Endothelial cell of umbilical vein (primary cell): ENCODE measurements at regions not wholly inside any gene's neighbourhood (a gene's known extent, or its start where the extent isn't known, plus 50 kb on each side); places are given as distances from the start of the nearest gene placed in this dataset.

Experiments used
- EZH2 ChIP-seq: IDR thresholded peaks from 2 replicates; pipeline ENCODE4 v1.6.1; 2012; ENCODE audit warnings: borderline replicate concordance, low read depth, mild to moderate bottlenecking, moderate library complexity, low read length, inconsistent platforms; ENCODE audit not compliant: severe bottlenecking
- FOS ChIP-seq: IDR thresholded peaks from 2 replicates; pipeline ENCODE4 v1.6.1; 2011; ENCODE audit warnings: mild to moderate bottlenecking, low read length, moderate library complexity, borderline replicate concordance; ENCODE audit not compliant: insufficient read depth
- GATA2 ChIP-seq: IDR thresholded peaks from 2 replicates; pipeline ENCODE4 v1.7.0; 2011; ENCODE audit warnings: low read depth, mild to moderate bottlenecking, moderate library complexity, mixed read lengths, low read length; ENCODE audit not compliant: insufficient read length, insufficient read depth
- JUN ChIP-seq: IDR thresholded peaks from 2 replicates; pipeline ENCODE4 v1.6.1; 2011; ENCODE audit warnings: borderline replicate concordance, low read depth; ENCODE audit not compliant: insufficient read length, insufficient read depth
- MYC ChIP-seq: IDR thresholded peaks from one replicate; pipeline ENCODE4 v1.6.1; 2011; ENCODE audit warnings: mild to moderate bottlenecking, low read depth, low read length
- POLR2A ChIP-seq: IDR thresholded peaks from 2 replicates; pipeline ENCODE4 v1.6.1; 2012; ENCODE audit warnings: low read depth, mild to moderate bottlenecking, control low read depth, low read length
- POLR2AphosphoS5 ChIP-seq: IDR thresholded peaks from 2 replicates; pipeline ENCODE4 v1.6.1; 2012; ENCODE audit warnings: low read depth, mild to moderate bottlenecking, control low read depth, low read length, moderate library complexity; ENCODE audit not compliant: insufficient read depth
- TF ChIP-seq, protein P1 (sequence below), 2 donors: IDR thresholded peaks; 1 replicate in 1 of 2; 2 replicates in 1 of 2; pipeline ENCODE4 v1.5.1; 2011; ENCODE audit warnings: low read length in 2 of 2, mild to moderate bottlenecking in 2 of 2, moderate library complexity in 2 of 2, control low read depth in 1 of 2, inconsistent platforms in 1 of 2, low read depth in 1 of 2; ENCODE audit not compliant: insufficient read depth in 1 of 2; ENCODE audit errors: extremely low read depth in 1 of 2
- TF ChIP-seq, protein P2 (sequence below): IDR thresholded peaks from 2 replicates; pipeline ENCODE4 v1.6.1; 2011; ENCODE audit not compliant: insufficient read depth, insufficient read length

DNA sequence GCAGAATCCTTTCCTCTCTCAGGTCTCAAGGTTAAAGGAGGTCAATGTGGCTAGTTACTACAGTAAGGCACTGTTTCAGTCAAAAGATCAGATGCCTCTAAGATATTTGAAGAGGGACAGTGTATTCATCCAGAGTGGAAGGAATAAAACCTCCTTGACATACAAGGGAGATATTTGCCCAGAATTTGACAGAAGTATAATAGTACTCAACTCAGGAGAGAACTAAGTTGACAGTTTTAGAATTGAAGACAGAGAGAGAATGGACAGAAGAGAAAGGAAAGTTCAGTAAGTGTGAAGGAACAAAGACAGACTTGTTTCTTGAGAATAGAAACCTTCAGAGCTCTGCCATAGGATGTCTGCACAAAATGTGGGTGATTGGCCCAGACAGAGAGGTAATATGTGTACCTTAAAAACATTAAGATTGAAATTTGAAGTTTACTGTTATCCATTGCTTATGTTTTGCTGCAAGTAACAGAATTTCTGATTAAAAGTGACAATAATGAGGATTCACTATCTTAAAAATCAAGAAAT is 507.1 kb downstream of the IGSF11 start:
- TF ChIP-seq, protein P1, sequence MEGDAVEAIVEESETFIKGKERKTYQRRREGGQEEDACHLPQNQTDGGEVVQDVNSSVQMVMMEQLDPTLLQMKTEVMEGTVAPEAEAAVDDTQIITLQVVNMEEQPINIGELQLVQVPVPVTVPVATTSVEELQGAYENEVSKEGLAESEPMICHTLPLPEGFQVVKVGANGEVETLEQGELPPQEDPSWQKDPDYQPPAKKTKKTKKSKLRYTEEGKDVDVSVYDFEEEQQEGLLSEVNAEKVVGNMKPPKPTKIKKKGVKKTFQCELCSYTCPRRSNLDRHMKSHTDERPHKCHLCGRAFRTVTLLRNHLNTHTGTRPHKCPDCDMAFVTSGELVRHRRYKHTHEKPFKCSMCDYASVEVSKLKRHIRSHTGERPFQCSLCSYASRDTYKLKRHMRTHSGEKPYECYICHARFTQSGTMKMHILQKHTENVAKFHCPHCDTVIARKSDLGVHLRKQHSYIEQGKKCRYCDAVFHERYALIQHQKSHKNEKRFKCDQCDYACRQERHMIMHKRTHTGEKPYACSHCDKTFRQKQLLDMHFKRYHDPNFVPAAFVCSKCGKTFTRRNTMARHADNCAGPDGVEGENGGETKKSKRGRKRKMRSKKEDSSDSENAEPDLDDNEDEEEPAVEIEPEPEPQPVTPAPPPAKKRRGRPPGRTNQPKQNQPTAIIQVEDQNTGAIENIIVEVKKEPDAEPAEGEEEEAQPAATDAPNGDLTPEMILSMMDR (IDR thresholded peaks at IDR 0.05; ENCODE audit: extremely low read depth in 1 of 2, insufficient read depth in 1 of 2, low read depth in 1 of 2, low read length in 2 of 2): no peak
- TF ChIP-seq EZH2 (no peak), POLR2A (no peak), JUN (no peak), MYC (no peak), POLR2AphosphoS5 (no peak), FOS (no peak), GATA2 (no peak)
- TF ChIP-seq, protein P2, sequence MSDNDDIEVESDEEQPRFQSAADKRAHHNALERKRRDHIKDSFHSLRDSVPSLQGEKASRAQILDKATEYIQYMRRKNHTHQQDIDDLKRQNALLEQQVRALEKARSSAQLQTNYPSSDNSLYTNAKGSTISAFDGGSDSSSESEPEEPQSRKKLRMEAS: no peak
